MM.1S (cell line): ENCODE measurements at regions not wholly inside any gene's neighbourhood (a gene's known extent, or its start where the extent isn't known, plus 50 kb on each side); places are given as distances from the start of the nearest gene placed in this dataset.

Source experiments
- EZH2 ChIP-seq: fragments of 300-600 bp; sonication (generic); optimal IDR thresholded peaks from 2 replicates; pipeline ENCODE3; 2017; ENCODE audit warnings: low read depth, mild to moderate bottlenecking, antibody characterized with exemption, low read length, mixed read lengths
- EZH2phosphoT487 ChIP-seq: fragments of 300-600 bp; sonication (generic); IDR thresholded peaks from 2 replicates; pipeline ENCODE4 v1.6.1; 2018; ENCODE audit warnings: antibody characterized with exemption, low read length
- TF ChIP-seq, protein P1 (sequence below): fragments of 300-600 bp; sonication (generic); IDR thresholded peaks from 2 replicates; pipeline ENCODE4 v1.5.1; 2016; ENCODE audit warnings: antibody characterized with exemption, low read length, mixed read lengths

DNA sequence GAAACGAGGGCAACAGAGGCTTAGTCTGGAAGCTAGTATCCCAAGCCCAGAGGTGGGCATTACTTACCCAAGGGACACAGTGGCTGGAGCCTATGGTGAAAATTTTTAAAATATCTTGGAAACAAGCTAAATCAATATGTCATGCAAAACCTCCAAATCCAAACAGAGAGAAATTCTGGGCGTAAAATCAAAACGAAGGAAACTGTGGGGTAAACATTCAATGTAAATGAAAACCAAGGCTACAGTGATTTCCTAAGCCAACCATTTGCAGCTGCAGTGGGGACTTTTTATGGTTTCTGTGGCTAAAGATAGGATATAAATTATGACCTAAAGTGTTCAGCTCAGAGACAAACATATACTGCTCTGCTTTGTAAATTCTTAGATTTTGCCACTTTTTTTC, 507.7 kb upstream of the DIAPH2 start:
- TF ChIP-seq, protein P1, sequence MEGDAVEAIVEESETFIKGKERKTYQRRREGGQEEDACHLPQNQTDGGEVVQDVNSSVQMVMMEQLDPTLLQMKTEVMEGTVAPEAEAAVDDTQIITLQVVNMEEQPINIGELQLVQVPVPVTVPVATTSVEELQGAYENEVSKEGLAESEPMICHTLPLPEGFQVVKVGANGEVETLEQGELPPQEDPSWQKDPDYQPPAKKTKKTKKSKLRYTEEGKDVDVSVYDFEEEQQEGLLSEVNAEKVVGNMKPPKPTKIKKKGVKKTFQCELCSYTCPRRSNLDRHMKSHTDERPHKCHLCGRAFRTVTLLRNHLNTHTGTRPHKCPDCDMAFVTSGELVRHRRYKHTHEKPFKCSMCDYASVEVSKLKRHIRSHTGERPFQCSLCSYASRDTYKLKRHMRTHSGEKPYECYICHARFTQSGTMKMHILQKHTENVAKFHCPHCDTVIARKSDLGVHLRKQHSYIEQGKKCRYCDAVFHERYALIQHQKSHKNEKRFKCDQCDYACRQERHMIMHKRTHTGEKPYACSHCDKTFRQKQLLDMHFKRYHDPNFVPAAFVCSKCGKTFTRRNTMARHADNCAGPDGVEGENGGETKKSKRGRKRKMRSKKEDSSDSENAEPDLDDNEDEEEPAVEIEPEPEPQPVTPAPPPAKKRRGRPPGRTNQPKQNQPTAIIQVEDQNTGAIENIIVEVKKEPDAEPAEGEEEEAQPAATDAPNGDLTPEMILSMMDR, result no peak
- TF ChIP-seq EZH2 (no peak), EZH2phosphoT487 (no peak)
